Nephron progenitor cell (in vitro differentiated cells): ENCODE measurements at regions not wholly inside any gene's neighbourhood (a gene's known extent, or its start where the extent isn't known, plus 50 kb on each side); places are given as distances from the start of the nearest gene placed in this dataset.

Experiments
- DNase-seq: peaks from one replicate; pipeline ENCODE4 v3.0.0; 2021
- H3K27ac Mint-ChIP-seq: 2 replicates; pipeline ENCODE4 v1.8.0; 2021; ENCODE audit warnings: mild to moderate bottlenecking, moderate library complexity, mixed read lengths
- H3K27me3 Mint-ChIP-seq: 2 replicates; pipeline ENCODE4 v1.8.0; 2021; ENCODE audit warnings: mild to moderate bottlenecking, low read depth, mixed read lengths; ENCODE audit not compliant: poor library complexity
- H3K36me3 Mint-ChIP-seq: 2 replicates; pipeline ENCODE4 v1.8.0; 2021; ENCODE audit warnings: low read depth, mixed read lengths
- H3K4me1 Mint-ChIP-seq: 2 replicates; pipeline ENCODE4 v1.8.0; 2021; ENCODE audit warnings: mixed read lengths
- H3K4me3 Mint-ChIP-seq: 2 replicates; pipeline ENCODE4 v1.8.0; 2021; ENCODE audit warnings: mild to moderate bottlenecking, moderate library complexity, mixed read lengths
- H3K9me3 Mint-ChIP-seq: 2 replicates; pipeline ENCODE4 v1.8.0; 2021; ENCODE audit warnings: mild to moderate bottlenecking, moderate library complexity, mixed read lengths
- TF ChIP-seq, protein P1 (sequence below): fragments of 200-600 bp; sonication (generic); IDR thresholded peaks from 2 replicates; pipeline ENCODE4 v1.5.0; 2021; ENCODE audit warnings: antibody characterized with exemption

DNA sequence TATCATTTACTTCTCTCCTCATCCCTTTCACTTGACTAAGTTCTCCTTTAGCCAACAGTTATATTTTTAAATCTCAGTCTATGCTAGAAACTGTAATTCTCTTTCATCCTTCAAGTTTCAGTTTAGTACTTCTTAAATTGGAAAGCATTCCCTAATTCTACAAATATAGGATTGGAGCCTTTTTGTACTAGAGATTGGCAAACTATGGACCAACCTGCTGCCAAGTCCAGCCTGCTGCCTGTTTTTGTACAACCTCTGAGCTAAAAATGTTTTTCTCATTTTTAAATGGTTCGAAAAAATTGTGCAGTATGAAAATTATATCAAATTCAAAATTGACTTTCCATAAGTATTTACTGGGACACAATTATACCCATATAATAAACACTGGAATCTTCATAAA lies 1381.5 kb upstream of the SPRY2 start:
- H3K27ac Mint-ChIP-seq = no peak overlapping the region
- TF ChIP-seq, protein P1, sequence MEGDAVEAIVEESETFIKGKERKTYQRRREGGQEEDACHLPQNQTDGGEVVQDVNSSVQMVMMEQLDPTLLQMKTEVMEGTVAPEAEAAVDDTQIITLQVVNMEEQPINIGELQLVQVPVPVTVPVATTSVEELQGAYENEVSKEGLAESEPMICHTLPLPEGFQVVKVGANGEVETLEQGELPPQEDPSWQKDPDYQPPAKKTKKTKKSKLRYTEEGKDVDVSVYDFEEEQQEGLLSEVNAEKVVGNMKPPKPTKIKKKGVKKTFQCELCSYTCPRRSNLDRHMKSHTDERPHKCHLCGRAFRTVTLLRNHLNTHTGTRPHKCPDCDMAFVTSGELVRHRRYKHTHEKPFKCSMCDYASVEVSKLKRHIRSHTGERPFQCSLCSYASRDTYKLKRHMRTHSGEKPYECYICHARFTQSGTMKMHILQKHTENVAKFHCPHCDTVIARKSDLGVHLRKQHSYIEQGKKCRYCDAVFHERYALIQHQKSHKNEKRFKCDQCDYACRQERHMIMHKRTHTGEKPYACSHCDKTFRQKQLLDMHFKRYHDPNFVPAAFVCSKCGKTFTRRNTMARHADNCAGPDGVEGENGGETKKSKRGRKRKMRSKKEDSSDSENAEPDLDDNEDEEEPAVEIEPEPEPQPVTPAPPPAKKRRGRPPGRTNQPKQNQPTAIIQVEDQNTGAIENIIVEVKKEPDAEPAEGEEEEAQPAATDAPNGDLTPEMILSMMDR = no peak
- no peak overlapping the region for H3K4me3 Mint-ChIP-seq
- peaks cover 10% of the 10 kb centered on the region for H3K9me3 Mint-ChIP-seq
- DNase-seq = no peak
- H3K4me1 Mint-ChIP-seq = no peaks in the 10 kb centered on the region
- no peaks in the 10 kb centered on the region for H3K27me3 Mint-ChIP-seq
- H3K36me3 Mint-ChIP-seq = no peaks in the 10 kb centered on the region

DNA sequence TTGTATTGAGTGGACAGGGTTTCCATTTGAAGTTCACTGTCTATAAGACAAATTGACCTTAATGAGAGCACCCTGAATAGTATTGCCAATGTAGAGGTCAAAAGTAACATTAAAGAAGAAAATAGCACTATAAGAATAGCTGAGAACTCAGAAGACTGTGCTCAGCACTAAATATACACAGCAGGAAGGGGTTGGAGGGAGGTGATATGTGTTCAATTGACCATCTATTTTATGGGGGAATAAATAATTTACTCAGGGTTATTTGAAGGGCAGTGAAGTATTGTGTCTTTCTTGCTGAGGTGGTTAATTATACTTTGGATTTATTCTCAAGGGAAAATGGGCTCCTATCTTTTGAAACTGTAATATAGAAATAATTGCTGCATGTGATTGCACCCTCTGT lies 1380.5 kb upstream of the SPRY2 start:
- Mint-ChIP-seq H3K27me3 (no peaks in the 10 kb centered on the region), H3K36me3 (no peaks in the 10 kb centered on the region), H3K9me3 (peaks cover 5% of the 10 kb centered on the region), H3K4me3 (no peak overlapping the region), H3K27ac (no peak overlapping the region), H3K4me1 (no peaks in the 10 kb centered on the region)
- TF ChIP-seq, protein P1 = no peak
- no peak for DNase-seq

DNA sequence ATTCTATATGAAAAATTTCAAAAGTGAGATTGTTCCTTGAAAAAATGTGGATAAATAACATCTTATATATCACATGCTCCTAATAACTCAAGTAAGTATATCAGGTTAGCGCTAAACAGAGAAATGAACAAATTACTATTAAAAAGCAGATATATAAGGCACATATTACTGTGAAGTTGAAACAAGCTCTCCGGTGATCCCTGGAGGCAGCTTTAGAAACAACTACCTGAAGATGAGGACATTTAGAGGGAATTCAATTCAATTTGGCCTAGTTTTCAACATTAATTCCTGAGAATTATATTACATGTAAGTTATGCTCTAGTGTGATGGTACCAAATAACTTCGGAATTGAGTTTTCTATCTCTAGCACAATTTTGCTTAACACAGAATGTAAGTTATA lies 1373.6 kb upstream of the SPRY2 start:
- DNase-seq = no peak
- Mint-ChIP-seq H3K9me3 (peaks cover under 1% of the 10 kb centered on the region), H3K27ac (no peak overlapping the region), H3K4me3 (no peak overlapping the region), H3K4me1 (no peaks in the 10 kb centered on the region), H3K27me3 (no peaks in the 10 kb centered on the region), H3K36me3 (no peaks in the 10 kb centered on the region)
- TF ChIP-seq, protein P1 = no peak

DNA sequence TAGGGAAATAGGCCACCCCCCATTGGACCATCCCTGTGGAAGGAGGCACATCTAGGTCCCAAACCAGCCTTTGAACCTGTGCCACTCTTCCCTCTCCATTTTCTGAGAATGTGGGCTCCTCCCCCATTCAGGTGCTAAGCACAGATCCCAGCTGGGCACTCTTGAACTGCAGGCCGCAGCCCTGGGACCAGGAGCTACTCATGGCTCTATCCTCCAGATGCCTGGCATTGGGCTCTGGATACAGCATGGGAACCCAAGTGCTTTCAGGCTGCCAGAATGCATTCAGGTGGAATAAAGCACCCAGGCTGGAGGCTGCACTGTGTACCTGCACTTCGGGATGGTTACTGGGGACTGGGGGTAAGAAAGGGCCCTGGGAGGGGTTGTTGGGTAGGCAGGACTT lies 1372.3 kb upstream of the SPRY2 start:
- H3K27me3 Mint-ChIP-seq = no peaks in the 10 kb centered on the region
- no peak overlapping the region for H3K27ac Mint-ChIP-seq
- no peaks in the 10 kb centered on the region for H3K4me1 Mint-ChIP-seq
- TF ChIP-seq, protein P1 = no peak
- peaks cover 8% of the 10 kb centered on the region for H3K9me3 Mint-ChIP-seq
- no peaks in the 10 kb centered on the region for H3K36me3 Mint-ChIP-seq
- H3K4me3 Mint-ChIP-seq = no peak overlapping the region
- no peak for DNase-seq

DNA sequence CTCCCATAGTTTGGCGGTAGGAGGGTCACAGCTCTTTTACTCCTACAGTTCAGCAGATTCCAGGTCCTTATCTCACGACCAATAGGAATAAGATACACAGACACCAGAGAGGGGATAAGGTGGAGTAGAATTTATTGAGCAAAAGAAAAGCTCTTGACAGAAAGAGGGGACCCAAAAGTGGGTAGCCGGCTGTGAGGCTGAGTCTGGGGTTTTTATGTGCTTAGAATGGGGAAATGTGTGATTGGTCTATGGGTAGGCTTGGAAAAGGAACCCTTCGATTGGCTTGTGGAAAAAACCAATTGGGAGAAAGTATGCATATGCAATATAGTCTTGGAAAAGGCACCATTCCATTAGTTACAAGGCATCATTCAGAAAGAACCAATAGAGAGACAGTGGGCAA lies 1356.9 kb upstream of the SPRY2 start:
- H3K27ac Mint-ChIP-seq = no peak overlapping the region
- no peaks in the 10 kb centered on the region for H3K4me1 Mint-ChIP-seq
- H3K36me3 Mint-ChIP-seq = no peaks in the 10 kb centered on the region
- TF ChIP-seq, protein P1 = no peak
- H3K9me3 Mint-ChIP-seq = no peaks in the 10 kb centered on the region
- no peak for DNase-seq
- no peak overlapping the region for H3K4me3 Mint-ChIP-seq
- no peaks in the 10 kb centered on the region for H3K27me3 Mint-ChIP-seq

DNA sequence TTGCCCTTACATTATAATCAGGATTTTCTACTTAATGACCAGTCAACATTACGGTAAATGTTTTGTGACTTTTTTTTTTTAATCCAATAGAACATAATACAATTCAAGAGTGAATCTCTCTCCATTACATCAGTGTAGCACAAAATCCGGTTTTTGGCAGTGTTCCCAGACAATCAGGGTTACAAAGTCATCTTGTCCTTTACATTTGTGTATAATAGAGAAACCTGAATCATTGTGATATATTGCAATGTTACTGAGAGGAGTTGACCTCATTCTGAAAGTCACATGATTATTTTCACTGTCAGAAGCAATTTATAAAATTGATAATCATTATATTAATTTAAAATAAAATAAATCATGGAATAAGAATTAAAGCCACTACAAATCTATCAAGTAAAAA lies 1346.0 kb upstream of the SPRY2 start:
- TF ChIP-seq, protein P1 = no peak
- H3K9me3 Mint-ChIP-seq = no peaks in the 10 kb centered on the region
- DNase-seq = no peak
- no peaks in the 10 kb centered on the region for H3K4me1 Mint-ChIP-seq
- H3K4me3 Mint-ChIP-seq = no peak overlapping the region
- H3K27me3 Mint-ChIP-seq = no peaks in the 10 kb centered on the region
- no peak overlapping the region for H3K27ac Mint-ChIP-seq
- no peaks in the 10 kb centered on the region for H3K36me3 Mint-ChIP-seq
